ENCODE measurements at regions not wholly inside any gene's neighbourhood (a gene's known extent, or its start where the extent isn't known, plus 50 kb on each side); places are given as distances from the start of the nearest gene placed in this dataset.

DNA sequence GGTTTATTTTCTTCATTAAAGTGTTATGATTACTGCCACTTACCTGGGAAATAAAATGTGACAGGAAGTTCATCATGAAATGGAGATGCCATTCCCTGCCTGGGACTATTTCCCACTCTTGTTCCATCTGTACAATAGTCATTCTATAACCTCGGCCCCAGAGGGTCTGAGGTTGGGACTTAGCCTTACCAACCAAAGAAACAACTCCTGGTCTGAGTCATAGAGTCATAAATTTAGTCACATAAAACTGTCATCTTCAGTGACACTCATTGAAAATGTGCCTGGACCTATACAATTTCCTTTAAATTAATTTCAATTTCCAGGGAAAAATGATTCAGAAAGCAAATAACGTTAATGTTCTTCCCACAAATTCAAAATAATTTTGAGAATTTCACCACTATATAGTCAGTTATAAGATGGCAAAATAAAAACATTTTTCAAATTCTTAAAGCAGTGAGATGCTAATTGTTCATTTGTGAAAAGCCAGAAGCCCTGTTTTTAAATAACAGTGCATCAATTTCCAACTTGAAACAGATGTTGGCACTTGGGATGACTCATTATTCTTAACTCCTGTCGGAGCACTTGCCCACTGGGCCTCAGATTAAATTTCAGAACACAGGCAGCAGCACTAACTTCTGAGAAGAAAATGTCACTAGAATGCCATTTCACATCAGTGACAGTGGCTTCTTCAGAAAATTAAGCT, 201.2 kb upstream of the SMLR1 start:
- Histone ChIP-seq H2AFZ (ENCODE audit: low read length) (no peak overlapping the region), H4K20me1 (ENCODE audit: control insufficient read depth, extremely low read depth, insufficient read depth, low read length) (no peaks in the 10 kb centered on the region), H3K4me3 (replicated peaks in 1 of 4; ENCODE audit: control extremely low read depth in 1 of 4, insufficient read depth in 1 of 4, low read depth in 3 of 4, low read length in 4 of 4) (no peak overlapping the region), H3K27me3 (ENCODE audit: control insufficient read depth, insufficient read depth, low read length) (no peaks in the 10 kb centered on the region), H3K4me2 (ENCODE audit: extremely low read depth, insufficient read depth, low read length) (no peak overlapping the region), H3K79me2 (ENCODE audit: control insufficient read depth, insufficient read depth, low read length) (no peaks in the 10 kb centered on the region), H3K4me1 (ENCODE audit: control insufficient read depth, extremely low read depth, insufficient read depth, low read length) (peaks cover 2% of the 10 kb centered on the region), H3K9ac (ENCODE audit: insufficient read depth, low read length) (no peak overlapping the region), H3K9me3 (ENCODE audit: control insufficient read depth, insufficient read depth, low read depth, low read length) (no peaks in the 10 kb centered on the region), H3K36me3 (ENCODE audit: control insufficient read depth, insufficient read depth, low read length) (no peaks in the 10 kb centered on the region), H3K27ac (ENCODE audit: insufficient read depth, low read length) (no peak overlapping the region)
- DNase-seq (ENCODE audit: low read depth in 2 of 2): peak; percentile 44 to 76
- TF ChIP-seq EZH2 (IDR thresholded peaks at IDR 0.05; ENCODE audit: low read length, missing control alignments): no peak
- TF ChIP-seq, protein P1, sequence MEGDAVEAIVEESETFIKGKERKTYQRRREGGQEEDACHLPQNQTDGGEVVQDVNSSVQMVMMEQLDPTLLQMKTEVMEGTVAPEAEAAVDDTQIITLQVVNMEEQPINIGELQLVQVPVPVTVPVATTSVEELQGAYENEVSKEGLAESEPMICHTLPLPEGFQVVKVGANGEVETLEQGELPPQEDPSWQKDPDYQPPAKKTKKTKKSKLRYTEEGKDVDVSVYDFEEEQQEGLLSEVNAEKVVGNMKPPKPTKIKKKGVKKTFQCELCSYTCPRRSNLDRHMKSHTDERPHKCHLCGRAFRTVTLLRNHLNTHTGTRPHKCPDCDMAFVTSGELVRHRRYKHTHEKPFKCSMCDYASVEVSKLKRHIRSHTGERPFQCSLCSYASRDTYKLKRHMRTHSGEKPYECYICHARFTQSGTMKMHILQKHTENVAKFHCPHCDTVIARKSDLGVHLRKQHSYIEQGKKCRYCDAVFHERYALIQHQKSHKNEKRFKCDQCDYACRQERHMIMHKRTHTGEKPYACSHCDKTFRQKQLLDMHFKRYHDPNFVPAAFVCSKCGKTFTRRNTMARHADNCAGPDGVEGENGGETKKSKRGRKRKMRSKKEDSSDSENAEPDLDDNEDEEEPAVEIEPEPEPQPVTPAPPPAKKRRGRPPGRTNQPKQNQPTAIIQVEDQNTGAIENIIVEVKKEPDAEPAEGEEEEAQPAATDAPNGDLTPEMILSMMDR (conservative IDR thresholded peaks at IDR 0.05 in 1 of 2, IDR thresholded peaks at IDR 0.05 in 1 of 2; ENCODE audit: low read depth in 1 of 2, low read length in 2 of 2): no peak

DNA sequence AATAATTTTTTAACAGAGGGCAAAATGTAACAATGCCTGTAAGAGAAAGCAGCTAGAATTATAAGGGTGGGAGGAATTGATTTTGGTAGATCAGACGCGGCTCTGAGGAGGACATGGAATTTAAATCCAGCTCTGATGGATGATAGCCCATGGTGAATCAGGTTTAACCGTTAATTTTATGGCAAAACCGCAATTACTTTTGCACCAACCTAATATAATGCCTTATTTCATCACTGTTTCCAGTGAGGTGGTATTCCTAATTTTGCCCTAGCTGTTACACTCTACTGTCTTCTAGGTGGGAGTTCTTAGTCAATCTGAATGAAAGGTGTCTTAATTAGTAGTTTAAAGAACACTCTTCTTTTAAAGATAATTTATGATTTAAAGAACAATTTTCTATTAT, 198.3 kb upstream of the SMLR1 start:
- no peaks in the 10 kb centered on the region for H3K27me3 ChIP-seq (ENCODE audit: control insufficient read depth, insufficient read depth, low read length)

DNA sequence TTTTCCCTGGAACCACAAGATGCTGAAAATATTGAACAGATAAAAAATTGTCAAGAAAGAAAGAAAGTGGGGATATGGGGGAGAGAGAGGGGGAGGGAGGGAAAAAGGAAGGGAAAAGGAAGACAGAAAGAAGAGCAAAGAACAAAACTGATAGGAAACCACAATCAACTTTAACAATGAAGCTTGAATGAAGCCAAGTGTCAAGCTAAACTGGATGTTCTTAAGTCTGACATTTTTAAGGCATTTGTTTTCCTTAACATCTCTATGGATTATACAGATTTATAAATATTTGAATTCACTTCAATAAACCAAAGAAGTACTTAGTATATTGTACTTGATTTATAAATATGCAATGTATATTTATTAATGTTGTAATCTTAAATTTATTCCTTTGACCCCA, 197.6 kb upstream of the SMLR1 start:
- Histone ChIP-seq H2AFZ (ENCODE audit: low read length) (no peak overlapping the region), H3K4me1 (ENCODE audit: control insufficient read depth, extremely low read depth, insufficient read depth, low read length) (peaks cover 2% of the 10 kb centered on the region), H3K9me3 (ENCODE audit: control insufficient read depth, insufficient read depth, low read depth, low read length) (no peaks in the 10 kb centered on the region), H3K4me3 (replicated peaks in 1 of 4; ENCODE audit: control extremely low read depth in 1 of 4, insufficient read depth in 1 of 4, low read depth in 3 of 4, low read length in 4 of 4) (no peak overlapping the region), H3K79me2 (ENCODE audit: control insufficient read depth, insufficient read depth, low read length) (no peaks in the 10 kb centered on the region), H4K20me1 (ENCODE audit: control insufficient read depth, extremely low read depth, insufficient read depth, low read length) (no peaks in the 10 kb centered on the region), H3K9ac (ENCODE audit: insufficient read depth, low read length) (no peak overlapping the region), H3K36me3 (ENCODE audit: control insufficient read depth, insufficient read depth, low read length) (no peaks in the 10 kb centered on the region), H3K27me3 (ENCODE audit: control insufficient read depth, insufficient read depth, low read length) (no peaks in the 10 kb centered on the region), H3K27ac (ENCODE audit: insufficient read depth, low read length) (no peak overlapping the region), H3K4me2 (ENCODE audit: extremely low read depth, insufficient read depth, low read length) (no peak overlapping the region)
- no peak for TF ChIP-seq EZH2 (IDR thresholded peaks at IDR 0.05; ENCODE audit: low read length, missing control alignments)
- TF ChIP-seq, protein P1 (conservative IDR thresholded peaks at IDR 0.05 in 1 of 2, IDR thresholded peaks at IDR 0.05 in 1 of 2; ENCODE audit: low read depth in 1 of 2, low read length in 2 of 2): no peak
- DNase-seq (ENCODE audit: low read depth in 2 of 2): no peak

More for the DNA sequence above, 198.3 kb upstream of the SMLR1 start:
- no peaks in the 10 kb centered on the region for H3K36me3 ChIP-seq (ENCODE audit: control insufficient read depth, insufficient read depth, low read length)
- H3K4me1 ChIP-seq (ENCODE audit: control insufficient read depth, extremely low read depth, insufficient read depth, low read length): peaks cover 2% of the 10 kb centered on the region
- H3K27ac ChIP-seq (ENCODE audit: insufficient read depth, low read length): no peak overlapping the region
- TF ChIP-seq, protein P1 (conservative IDR thresholded peaks at IDR 0.05 in 1 of 2, IDR thresholded peaks at IDR 0.05 in 1 of 2; ENCODE audit: low read depth in 1 of 2, low read length in 2 of 2): no peak
- TF ChIP-seq EZH2 (IDR thresholded peaks at IDR 0.05; ENCODE audit: low read length, missing control alignments): no peak
- no peaks in the 10 kb centered on the region for H3K9me3 ChIP-seq (ENCODE audit: control insufficient read depth, insufficient read depth, low read depth, low read length)
- H3K4me3 ChIP-seq (replicated peaks in 1 of 4; ENCODE audit: control extremely low read depth in 1 of 4, insufficient read depth in 1 of 4, low read depth in 3 of 4, low read length in 4 of 4): no peak overlapping the region
- H3K79me2 ChIP-seq (ENCODE audit: control insufficient read depth, insufficient read depth, low read length): no peaks in the 10 kb centered on the region
- no peak overlapping the region for H3K9ac ChIP-seq (ENCODE audit: insufficient read depth, low read length)
- H2AFZ ChIP-seq (ENCODE audit: low read length): no peak overlapping the region
- H4K20me1 ChIP-seq (ENCODE audit: control insufficient read depth, extremely low read depth, insufficient read depth, low read length): no peaks in the 10 kb centered on the region
- no peak for DNase-seq (ENCODE audit: low read depth in 2 of 2)
- no peak overlapping the region for H3K4me2 ChIP-seq (ENCODE audit: extremely low read depth, insufficient read depth, low read length)
